Renal cortex interstitium (tissue), 11 donors: ENCODE measurements at regions not wholly inside any gene's neighbourhood (a gene's known extent, or its start where the extent isn't known, plus 50 kb on each side); places are given as distances from the start of the nearest gene placed in this dataset.

ENCODE experiments used
- DNase-seq, 11 donors: peaks; one replicate each; pipeline ENCODE4 v3.0.0-alpha.2; 2013; ENCODE audit warnings: low read depth in 9 of 11, low spot score in 4 of 11; ENCODE audit errors: extremely low read depth in 1 of 11

- DNase-seq, result no peak
These were observed 1355.7 kb upstream of the ADGRL2 start for GRCh38 chr1:80445033-80445432.

GRCh38 chr1:80444171-80444570 lies 1356.6 kb upstream of the ADGRL2 start:
- DNase-seq, result no peak

DNA sequence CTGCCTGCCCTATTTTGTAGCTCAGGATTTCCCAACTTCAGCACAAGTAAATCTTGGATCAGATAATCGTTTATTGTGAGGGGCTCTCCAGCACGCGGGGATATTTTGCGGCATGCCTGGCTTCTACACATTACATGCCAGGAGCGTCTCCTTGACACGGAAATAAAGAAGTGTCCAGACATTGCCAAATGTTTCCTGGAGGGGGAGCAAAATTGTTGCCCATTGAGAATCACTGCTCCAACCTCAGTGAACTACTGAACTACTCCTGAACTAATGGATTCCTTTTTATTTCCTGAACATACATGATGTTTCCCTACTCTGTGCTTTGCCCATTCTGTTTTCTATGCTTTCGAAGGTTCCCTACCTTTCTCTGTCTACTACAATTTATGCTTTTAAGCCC lies 1359.1 kb upstream of the ADGRL2 start:
- no peak for DNase-seq

DNA sequence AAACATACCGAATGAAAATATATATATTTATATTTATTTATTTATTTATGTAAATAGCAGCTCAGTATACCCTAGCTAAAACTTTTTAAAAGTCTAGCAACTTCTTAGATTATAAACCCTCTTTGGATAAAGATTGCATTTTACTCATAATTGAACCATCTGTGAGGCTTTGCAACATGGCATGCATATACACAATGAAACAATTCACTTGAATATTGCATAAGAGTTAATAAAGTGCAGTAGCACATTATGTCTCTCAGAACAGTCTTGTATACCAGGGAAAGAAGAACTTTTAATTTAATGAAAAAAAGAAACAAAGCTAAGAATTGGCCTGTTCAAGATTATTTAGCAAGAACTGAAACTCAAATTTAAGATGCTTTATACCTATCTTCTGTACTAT lies 1363.9 kb upstream of the ADGRL2 start:
- DNase-seq, result no peak

DNA sequence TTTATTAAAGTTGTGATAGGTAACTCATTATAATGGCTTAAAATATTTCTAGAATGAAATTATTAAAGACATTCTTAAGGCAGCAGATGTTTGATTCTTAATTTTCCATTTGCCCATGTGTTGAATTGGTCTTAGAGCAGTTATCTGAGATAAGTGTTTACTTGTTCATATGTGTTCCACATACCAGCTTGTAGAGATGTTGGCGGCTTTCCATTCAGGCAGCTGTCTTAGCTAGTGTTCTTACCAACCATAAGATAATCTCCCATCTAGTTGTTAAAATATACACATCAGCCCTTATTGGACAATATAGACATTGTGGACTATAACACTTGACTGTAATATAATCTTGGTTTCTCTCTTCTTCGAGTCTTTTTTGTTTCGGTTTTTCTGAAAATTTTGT lies 1372.9 kb upstream of the ADGRL2 start:
- DNase-seq, result no peak

GRCh38 chr1:80424249-80424648 lies 1376.5 kb upstream of the ADGRL2 start:
- no peak for DNase-seq

DNA sequence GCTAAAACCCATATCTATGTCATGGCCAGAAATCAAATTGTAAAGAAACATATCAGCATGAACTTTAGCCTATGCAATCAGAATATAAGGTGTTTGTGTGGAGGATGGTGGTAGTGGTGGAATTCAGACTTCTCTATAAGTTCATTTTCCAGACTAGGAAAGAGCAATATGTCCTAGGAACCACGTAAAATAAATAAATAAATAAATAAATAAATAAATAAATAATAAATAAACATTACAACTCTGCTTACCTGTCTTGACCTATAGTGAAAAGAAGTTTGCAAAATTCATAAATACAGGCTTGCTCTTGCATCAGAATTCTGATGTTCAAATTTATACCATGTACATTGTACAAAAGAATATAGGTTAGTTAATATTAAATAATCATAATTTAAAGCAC lies 1382.6 kb upstream of the ADGRL2 start:
- DNase-seq, result no peak

- DNase-seq, result no peak
These were observed 1383.1 kb upstream of the ADGRL2 start for GRCh38 chr1:80417671-80418070.

- DNase-seq, result no peak
These were observed 1386.8 kb upstream of the ADGRL2 start for GRCh38 chr1:80413969-80414368.

DNA sequence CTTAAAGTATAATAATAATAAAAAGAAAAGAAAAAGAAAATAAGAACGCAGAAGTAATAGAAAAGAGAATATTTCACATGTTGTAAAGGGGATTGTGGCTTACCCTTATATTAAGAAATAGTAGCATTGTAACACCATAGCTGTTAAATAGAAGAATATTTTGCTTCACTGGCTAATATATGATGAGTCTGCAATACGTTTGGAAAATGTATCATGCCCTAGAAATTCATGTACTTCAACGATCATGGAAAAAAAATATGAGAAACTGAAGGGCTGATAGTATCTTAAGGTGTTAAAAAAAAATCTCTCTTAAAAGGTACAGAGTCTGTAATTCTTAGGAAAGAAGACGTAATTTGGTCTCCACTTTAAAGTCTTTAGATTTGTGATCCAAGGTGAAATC lies 1390.5 kb upstream of the ADGRL2 start:
- no peak for DNase-seq

DNA sequence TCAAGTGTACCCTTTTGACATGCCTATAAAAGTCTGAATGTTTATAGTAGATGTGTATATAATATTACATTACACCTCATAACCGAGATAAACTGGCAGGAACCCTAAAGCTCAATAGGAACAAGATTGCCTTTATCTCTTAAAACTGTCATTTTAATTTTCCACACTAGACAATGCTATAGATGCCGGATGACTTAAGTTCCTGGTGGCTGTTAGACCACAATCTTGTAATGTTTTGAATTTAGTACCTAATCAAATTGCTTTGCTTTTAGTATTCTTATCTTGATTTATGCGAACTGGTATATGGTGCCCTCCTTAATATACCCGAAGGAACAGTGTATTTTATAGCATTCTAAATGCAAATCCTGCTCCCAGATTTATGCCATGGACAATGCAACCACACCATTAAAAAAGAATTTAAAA lies 1397.0 kb upstream of the ADGRL4 start:
- no peak for DNase-seq

GRCh38 chr1:80402625-80403024 lies 1396.1 kb upstream of the ADGRL4 start:
- DNase-seq, result no peak

DNA sequence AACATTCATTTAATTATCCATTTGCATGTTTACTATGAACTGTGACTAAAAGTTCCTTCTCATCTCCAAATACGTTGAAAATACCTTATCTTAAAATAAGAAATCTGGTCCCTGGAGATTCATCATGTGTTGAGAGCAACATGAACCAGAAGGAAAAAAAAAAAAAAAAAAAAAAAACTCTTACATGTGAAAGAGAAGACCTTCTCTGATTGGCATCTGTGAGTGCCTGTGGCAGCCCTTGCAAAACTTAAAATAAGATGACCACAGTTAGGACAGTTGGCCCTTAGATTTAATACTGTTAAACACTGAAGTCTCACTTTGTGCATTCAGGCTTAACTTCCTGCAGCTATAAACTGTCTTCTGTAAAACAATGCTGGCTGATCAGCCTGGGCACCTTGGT lies 1395.2 kb upstream of the ADGRL4 start:
- DNase-seq, result no peak

DNA sequence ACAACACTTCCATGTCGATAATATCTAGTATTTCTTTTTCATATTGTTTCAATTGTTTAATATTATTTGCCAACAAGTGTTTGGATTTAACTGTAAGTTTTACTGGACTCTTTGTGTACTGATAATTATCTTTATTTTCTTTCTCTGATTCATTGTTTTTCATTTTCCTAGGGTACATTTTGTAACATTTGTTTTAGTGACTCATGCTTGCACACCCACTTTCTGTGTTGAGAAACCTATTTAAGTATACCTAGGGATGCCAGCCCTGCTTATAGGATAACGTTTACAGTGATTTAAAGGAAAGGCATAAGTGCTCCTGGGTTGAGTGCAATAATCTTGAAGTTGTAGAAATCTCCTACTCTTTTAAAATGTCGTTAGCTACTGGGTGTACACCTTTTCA lies 1386.0 kb upstream of the ADGRL4 start:
- DNase-seq, result no peak

DNA sequence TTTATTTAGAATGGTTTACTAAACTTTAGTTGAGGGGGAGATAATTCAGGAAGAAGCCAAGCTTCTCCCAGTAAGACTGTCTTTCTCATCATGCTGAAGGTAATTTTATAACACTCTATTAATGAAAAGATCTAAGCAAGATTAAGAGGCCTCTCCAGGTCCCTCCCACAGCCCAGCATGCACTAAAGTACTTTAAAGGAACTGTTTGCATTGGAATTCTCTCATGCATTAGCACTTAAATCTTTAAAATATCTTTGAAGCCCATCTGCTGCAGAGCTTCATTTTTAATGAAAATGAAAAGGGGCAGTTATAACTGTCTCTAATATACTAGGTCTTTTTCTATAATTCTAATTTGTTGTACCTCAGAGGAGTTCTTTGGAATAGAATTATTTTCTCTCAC lies 1379.1 kb upstream of the ADGRL4 start:
- no peak for DNase-seq

GRCh38 chr1:80384959-80385358 lies 1378.4 kb upstream of the ADGRL4 start:
- DNase-seq, result no peak

DNA sequence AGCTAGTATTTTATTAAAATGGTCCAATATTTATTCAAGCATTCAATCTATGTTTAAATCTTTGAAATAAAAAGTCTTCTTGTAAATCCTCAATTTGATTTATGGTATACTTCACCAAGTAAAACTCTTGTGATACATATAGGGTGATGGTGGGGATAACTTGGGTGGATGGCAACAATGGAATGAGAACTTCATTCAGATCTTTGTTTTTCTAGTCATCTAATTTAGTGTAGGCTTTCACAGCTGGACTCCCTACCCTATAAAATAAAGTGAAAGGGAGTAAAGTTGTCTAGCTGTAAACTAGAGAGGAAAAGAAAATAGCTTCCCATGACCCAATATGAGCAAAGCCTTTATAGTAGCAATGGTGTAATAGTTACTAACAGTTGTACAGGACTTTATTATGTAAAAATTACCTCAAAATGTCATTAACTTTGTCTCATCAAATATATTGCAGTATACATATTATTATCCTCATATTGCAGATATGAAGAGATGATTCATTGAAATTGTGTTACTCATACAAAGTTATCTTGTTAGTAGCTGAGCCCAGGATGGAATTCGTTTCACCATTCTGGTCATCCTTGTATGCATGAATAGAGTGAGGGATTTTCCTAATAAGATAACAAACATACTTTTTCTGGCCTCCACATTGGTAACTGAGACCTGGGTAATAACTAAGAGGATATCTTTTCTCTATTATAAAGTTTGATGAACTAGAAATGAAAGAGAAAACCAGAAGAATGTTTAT lies 1377.7 kb upstream of the ADGRL4 start:
- peak in 5 of 11 donors; percentile 4 to 15 (median 12) for DNase-seq

- DNase-seq, result no peak
These were observed 1369.1 kb upstream of the ADGRL4 start for GRCh38 chr1:80375662-80376061.

- DNase-seq, result no peak
These were observed 1368.6 kb upstream of the ADGRL4 start for GRCh38 chr1:80375109-80375508.

DNA sequence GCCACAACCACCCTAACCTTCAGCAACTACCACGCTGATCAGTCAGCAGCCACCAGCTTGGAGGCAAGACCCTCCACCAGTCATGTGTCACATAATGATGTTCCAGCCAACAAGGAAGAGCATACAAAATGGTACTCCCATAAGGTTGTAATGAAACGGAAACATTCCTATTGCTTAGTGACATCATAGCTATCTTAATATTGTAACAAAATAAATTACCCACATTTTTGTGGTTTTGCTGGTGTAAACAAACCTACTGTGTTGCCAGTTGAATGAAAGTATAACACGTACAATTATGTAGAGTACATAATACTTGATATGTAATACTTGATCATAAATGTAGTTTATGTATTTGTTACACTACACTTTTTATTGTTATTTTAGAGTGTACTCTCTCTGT lies 1363.2 kb upstream of the ADGRL4 start:
- no peak for DNase-seq

DNA sequence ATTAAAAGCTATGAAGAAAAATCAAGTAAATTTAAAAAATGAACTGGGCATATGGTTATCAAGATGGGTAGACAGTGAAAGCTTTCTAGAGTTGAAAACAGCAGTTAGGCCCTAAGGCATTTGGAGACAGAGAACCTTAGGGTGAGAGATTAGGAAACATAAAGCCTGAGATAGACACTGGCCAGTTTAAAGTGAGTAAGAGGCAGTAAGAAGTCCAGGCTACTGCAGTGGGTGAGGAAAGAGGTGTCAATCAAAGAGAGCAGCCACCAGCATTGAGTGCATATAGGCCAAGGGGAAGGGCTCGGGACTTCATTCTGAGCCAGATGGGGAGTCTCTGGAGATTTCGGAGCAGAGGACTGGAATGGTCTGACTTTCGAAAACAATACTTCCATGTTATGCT lies 1360.5 kb upstream of the ADGRL4 start:
- DNase-seq, result no peak
